LNCaP clone FGC (cell line): ENCODE measurements at regions not wholly inside any gene's neighbourhood (a gene's known extent, or its start where the extent isn't known, plus 50 kb on each side); places are given as distances from the start of the nearest gene placed in this dataset.

Experiments
- DNase-seq: peaks from one replicate; pipeline ENCODE4 v3.0.0-alpha.2; 2011; ENCODE audit warnings: low read depth
- H3K4me3 ChIP-seq: 2 replicates; pipeline ENCODE4 v1.5.1; 2011; ENCODE audit warnings: mild to moderate bottlenecking, low read depth, low read length, control low read depth
- CTCF ChIP-seq: IDR thresholded peaks from 2 replicates; pipeline ENCODE4 v1.5.1; 2012; ENCODE audit warnings: mild to moderate bottlenecking; ENCODE audit not compliant: control insufficient read depth, insufficient read depth; ENCODE audit errors: extremely low read depth

GRCh38 chr13:62296812-62297211 is 881.2 kb upstream of the PCDH20 start:
- TF ChIP-seq CTCF: no peak
- DNase-seq: no peak
- no peak overlapping the region for H3K4me3 ChIP-seq

- no peak overlapping the region for H3K4me3 ChIP-seq
- no peak for DNase-seq
- no peak for TF ChIP-seq CTCF
Observed at GRCh38 chr13:62294244-62294643, 878.6 kb upstream of the PCDH20 start.

GRCh38 chr13:62292714-62293480 is 877.2 kb upstream of the PCDH20 start:
- TF ChIP-seq CTCF: no peak
- no peak overlapping the region for H3K4me3 ChIP-seq
- DNase-seq: no peak

- no peak for DNase-seq
- TF ChIP-seq CTCF: no peak
- H3K4me3 ChIP-seq: no peak overlapping the region
Observed at GRCh38 chr13:62290542-62290941, 874.9 kb upstream of the PCDH20 start.

- DNase-seq: no peak
- no peak overlapping the region for H3K4me3 ChIP-seq
- no peak for TF ChIP-seq CTCF
Observed at GRCh38 chr13:62287764-62288163, 872.1 kb upstream of the PCDH20 start.

GRCh38 chr13:62280590-62280989 is 864.9 kb upstream of the PCDH20 start:
- DNase-seq: no peak
- no peak overlapping the region for H3K4me3 ChIP-seq
- no peak for TF ChIP-seq CTCF

- no peak for TF ChIP-seq CTCF
- H3K4me3 ChIP-seq: no peak overlapping the region
- DNase-seq: no peak
Observed at GRCh38 chr13:62278271-62278670, 862.6 kb upstream of the PCDH20 start.
